Breast epithelium (tissue), 4 donors: ENCODE measurements at regions not wholly inside any gene's neighbourhood (a gene's known extent, or its start where the extent isn't known, plus 50 kb on each side); places are given as distances from the start of the nearest gene placed in this dataset.

Source experiments
- DNase-seq, 2 donors: peaks; one replicate each; pipeline ENCODE4 v3.0.0-alpha.2; 2019; ENCODE audit warnings: low spot score in 2 of 2
- H3K27ac ChIP-seq, 2 donors: fragments of 200-600 bp; sonication (generic) in 1 of 2; one replicate each; pipeline ENCODE4 v1.5.1; 2016 to 2019; ENCODE audit warnings: mild to moderate bottlenecking in 1 of 2
- H3K27me3 ChIP-seq, 2 donors: fragments of 200-600 bp; sonication (generic) in 1 of 2; one replicate each; pipeline versions ENCODE4 v1.5.1 to v1.6.0; 2017 to 2019; ENCODE audit warnings: control low read depth in 1 of 2, mild to moderate bottlenecking in 1 of 2
- H3K36me3 ChIP-seq: fragments of 200-600 bp; one replicate; pipeline ENCODE4 v1.5.1; 2019
- H3K4me1 ChIP-seq, 2 donors: fragments of 200-600 bp; sonication (generic); one replicate each; pipeline ENCODE4 v1.5.1; 2016 to 2019; ENCODE audit warnings: control low read depth in 1 of 2
- H3K4me3 ChIP-seq, 3 donors: fragments of 200-600 bp; sonication (generic); 1 replicate in 2 of 3; 2 replicates in 1 of 3; pipeline ENCODE4 v1.5.1; 2016 to 2019; ENCODE audit warnings: mild to moderate bottlenecking in 3 of 3, moderate library complexity in 2 of 3
- H3K9me3 ChIP-seq, 2 donors: fragments of 200-600 bp; sonication (generic) in 1 of 2; one replicate each; pipeline ENCODE4 v1.5.1; 2016 to 2019; ENCODE audit warnings: control low read depth in 1 of 2
- POLR2A ChIP-seq: fragments of 450-650 bp; IDR thresholded peaks from one replicate; pipeline ENCODE4 v1.6.1; 2016; ENCODE audit warnings: antibody characterized with exemption, mild to moderate bottlenecking, moderate library complexity
- POLR2AphosphoS5 ChIP-seq, 3 donors: sonication (generic); formaldehyde crosslinking; IDR thresholded peaks; one replicate each; pipeline ENCODE4 v1.6.1; 2017; ENCODE audit warnings: antibody characterized with exemption in 3 of 3
- intact Hi-C: fragments of 100-400 bp; cut with DNase I; formaldehyde crosslinking; loops from one replicate; pipeline ENCODE4 v1.15.1; 2023; ENCODE audit warnings: low total_unique reads
- TF ChIP-seq, protein P1 (sequence below), 3 donors: fragments of 450-650 bp; IDR thresholded peaks; one replicate each; pipeline ENCODE4 v1.5.1; 2016 to 2017; ENCODE audit warnings: antibody characterized with exemption in 3 of 3, mild to moderate bottlenecking in 3 of 3, moderate library complexity in 3 of 3

GRCh38 chr10:64486149-64486548 lies 964.9 kb downstream of the REEP3 start:
- Histone ChIP-seq H3K27me3 (no peaks in the 10 kb centered on the region), H3K4me3 (no peak overlapping the region), H3K36me3 (no peaks in the 10 kb centered on the region), H3K9me3 (no peaks in the 10 kb centered on the region), H3K4me1 (no peaks in the 10 kb centered on the region), H3K27ac (no peak overlapping the region)
- no peak for DNase-seq
- intact Hi-C loops: no loop called here
- TF ChIP-seq POLR2AphosphoS5 (IDR thresholded peaks at IDR 0.05) (no peak), POLR2A (no peak)
- TF ChIP-seq, protein P1, sequence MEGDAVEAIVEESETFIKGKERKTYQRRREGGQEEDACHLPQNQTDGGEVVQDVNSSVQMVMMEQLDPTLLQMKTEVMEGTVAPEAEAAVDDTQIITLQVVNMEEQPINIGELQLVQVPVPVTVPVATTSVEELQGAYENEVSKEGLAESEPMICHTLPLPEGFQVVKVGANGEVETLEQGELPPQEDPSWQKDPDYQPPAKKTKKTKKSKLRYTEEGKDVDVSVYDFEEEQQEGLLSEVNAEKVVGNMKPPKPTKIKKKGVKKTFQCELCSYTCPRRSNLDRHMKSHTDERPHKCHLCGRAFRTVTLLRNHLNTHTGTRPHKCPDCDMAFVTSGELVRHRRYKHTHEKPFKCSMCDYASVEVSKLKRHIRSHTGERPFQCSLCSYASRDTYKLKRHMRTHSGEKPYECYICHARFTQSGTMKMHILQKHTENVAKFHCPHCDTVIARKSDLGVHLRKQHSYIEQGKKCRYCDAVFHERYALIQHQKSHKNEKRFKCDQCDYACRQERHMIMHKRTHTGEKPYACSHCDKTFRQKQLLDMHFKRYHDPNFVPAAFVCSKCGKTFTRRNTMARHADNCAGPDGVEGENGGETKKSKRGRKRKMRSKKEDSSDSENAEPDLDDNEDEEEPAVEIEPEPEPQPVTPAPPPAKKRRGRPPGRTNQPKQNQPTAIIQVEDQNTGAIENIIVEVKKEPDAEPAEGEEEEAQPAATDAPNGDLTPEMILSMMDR (IDR thresholded peaks at IDR 0.05): no peak

DNA sequence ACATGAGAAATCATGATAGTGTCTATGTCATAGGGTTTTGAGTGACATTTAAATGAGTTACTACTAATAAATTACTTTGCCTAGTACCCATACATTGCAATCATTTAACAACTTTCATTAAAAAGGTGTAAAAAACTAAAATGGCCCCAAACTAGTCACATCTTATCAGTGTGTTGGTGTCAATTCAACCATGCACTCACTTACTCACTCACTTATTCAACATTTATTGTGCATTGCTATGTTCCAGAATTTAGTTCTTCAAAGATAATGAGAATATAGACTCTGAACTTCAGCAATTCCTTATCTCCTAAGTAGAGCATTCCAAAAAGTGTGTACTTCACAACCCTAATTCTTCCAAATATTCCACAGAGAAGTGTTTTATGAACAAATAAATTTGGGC lies 965.7 kb downstream of the REEP3 start:
- TF ChIP-seq, protein P1 (IDR thresholded peaks at IDR 0.05): no peak
- TF ChIP-seq POLR2A: no peak
- TF ChIP-seq POLR2AphosphoS5 (IDR thresholded peaks at IDR 0.05): no peak
- no peaks in the 10 kb centered on the region for H3K4me1 ChIP-seq
- DNase-seq: no peak
- intact Hi-C loops: no loop called here
- H3K9me3 ChIP-seq: no peaks in the 10 kb centered on the region
- no peak overlapping the region for H3K4me3 ChIP-seq
- no peaks in the 10 kb centered on the region for H3K27me3 ChIP-seq
- no peaks in the 10 kb centered on the region for H3K36me3 ChIP-seq
- H3K27ac ChIP-seq: no peak overlapping the region

DNA sequence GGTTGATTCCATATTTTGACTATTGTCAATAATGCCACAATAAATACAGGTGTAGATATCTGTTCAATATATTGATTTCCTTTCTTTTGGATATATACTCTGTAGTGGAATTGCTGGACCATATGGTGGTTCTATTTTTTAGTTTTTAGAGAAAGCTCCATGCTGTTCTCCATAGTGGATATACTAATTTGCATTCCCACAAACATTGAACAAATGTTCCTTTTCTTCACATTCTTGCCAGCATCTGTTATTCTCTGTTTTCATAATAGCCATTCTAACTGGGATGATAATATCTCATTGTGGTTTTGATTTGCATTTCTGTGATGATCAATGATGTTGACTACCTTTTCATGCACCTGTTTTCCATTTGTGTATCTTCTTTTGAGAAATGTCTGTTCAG lies 973.7 kb downstream of the REEP3 start:
- Histone ChIP-seq H3K4me3 (no peak overlapping the region), H3K36me3 (no peaks in the 10 kb centered on the region), H3K4me1 (no peaks in the 10 kb centered on the region), H3K27me3 (no peaks in the 10 kb centered on the region), H3K9me3 (peaks cover 0 to 4% of the 10 kb centered on the region in 2 donors), H3K27ac (no peak overlapping the region)
- DNase-seq: no peak
- TF ChIP-seq, protein P1 (IDR thresholded peaks at IDR 0.05): no peak
- TF ChIP-seq POLR2A: no peak
- no peak for TF ChIP-seq POLR2AphosphoS5 (IDR thresholded peaks at IDR 0.05)
- intact Hi-C loops: no loop called here

DNA sequence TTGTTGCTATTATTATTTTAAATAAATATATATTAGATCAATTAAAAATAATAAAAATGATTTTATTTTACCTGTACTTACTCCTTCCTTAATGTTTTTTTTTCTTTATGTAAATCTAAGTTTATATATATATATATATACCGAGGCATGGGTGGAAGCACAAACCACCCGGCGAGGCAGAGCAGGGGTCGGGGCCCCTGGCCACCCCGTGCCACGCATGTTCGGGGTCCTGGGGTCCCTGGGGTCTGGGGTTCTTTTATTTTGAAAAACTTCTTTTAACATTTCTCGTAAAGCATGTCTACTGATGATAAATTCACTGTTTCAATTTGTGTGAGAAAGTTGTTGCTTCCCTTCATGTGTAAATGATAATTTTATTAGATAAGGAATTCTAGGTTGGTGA lies 976.1 kb downstream of the REEP3 start:
- Histone ChIP-seq H3K27me3 (no peaks in the 10 kb centered on the region), H3K4me1 (no peaks in the 10 kb centered on the region), H3K36me3 (no peaks in the 10 kb centered on the region), H3K9me3 (peaks cover 0 to 4% of the 10 kb centered on the region in 2 donors), H3K4me3 (no peak overlapping the region), H3K27ac (no peak overlapping the region)
- no peak for DNase-seq
- intact Hi-C loops: no loop called here
- TF ChIP-seq POLR2A (no peak), POLR2AphosphoS5 (IDR thresholded peaks at IDR 0.05) (no peak)
- TF ChIP-seq, protein P1 (IDR thresholded peaks at IDR 0.05): no peak

DNA sequence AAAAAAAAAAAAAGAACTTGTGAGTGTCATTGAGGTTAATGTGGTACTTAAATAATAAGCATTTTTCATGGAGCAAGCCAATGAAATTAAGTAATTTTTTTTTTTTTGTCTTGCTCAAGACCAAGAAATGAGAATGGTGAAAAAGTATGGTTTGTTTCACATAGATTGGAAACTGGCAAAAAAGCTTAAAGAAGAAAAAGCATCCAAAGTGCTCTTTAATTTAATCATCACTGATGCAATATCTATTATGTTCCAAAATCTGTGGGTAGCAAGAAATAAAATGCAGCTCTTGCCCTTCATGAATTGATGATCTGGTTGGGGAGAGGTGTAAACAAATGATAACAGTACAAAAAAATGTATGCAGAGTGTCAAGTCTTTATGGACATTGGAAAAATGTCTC lies 980.6 kb downstream of the REEP3 start:
- DNase-seq: no peak
- no peaks in the 10 kb centered on the region for H3K27me3 ChIP-seq
- no peak overlapping the region for H3K27ac ChIP-seq
- H3K4me1 ChIP-seq: no peaks in the 10 kb centered on the region
- H3K4me3 ChIP-seq: no peak overlapping the region
- TF ChIP-seq POLR2AphosphoS5 (IDR thresholded peaks at IDR 0.05) (no peak), POLR2A (no peak)
- TF ChIP-seq, protein P1 (IDR thresholded peaks at IDR 0.05): no peak
- H3K36me3 ChIP-seq: no peaks in the 10 kb centered on the region
- H3K9me3 ChIP-seq: no peaks in the 10 kb centered on the region
- intact Hi-C loops: no loop called here
